Coronary artery (tissue), 2 donors: ENCODE measurements at regions not wholly inside any gene's neighbourhood (a gene's known extent, or its start where the extent isn't known, plus 50 kb on each side); places are given as distances from the start of the nearest gene placed in this dataset.
A peak's percentile ranks its signal among the peaks of the same experiment; 100 is the strongest.

Experiments used
- DNase-seq: peaks from one replicate; pipeline ENCODE4 v3.0.0-alpha.2; 2017; ENCODE audit warnings: low spot score
- H3K27ac ChIP-seq, 2 donors: fragments of 200-600 bp; sonication (generic); one replicate each; pipeline ENCODE4 v1.5.1; 2016 to 2019
- H3K4me3 ChIP-seq: fragments of 200-600 bp; sonication (generic); 2 replicates; pipeline ENCODE4 v1.5.1; 2016; ENCODE audit warnings: mild to moderate bottlenecking, moderate library complexity
- TF ChIP-seq, protein P1 (sequence below): fragments of 200-600 bp; sonication (generic); IDR thresholded peaks from one replicate; pipeline ENCODE4 v1.5.1; 2019; ENCODE audit warnings: antibody characterized with exemption

DNA sequence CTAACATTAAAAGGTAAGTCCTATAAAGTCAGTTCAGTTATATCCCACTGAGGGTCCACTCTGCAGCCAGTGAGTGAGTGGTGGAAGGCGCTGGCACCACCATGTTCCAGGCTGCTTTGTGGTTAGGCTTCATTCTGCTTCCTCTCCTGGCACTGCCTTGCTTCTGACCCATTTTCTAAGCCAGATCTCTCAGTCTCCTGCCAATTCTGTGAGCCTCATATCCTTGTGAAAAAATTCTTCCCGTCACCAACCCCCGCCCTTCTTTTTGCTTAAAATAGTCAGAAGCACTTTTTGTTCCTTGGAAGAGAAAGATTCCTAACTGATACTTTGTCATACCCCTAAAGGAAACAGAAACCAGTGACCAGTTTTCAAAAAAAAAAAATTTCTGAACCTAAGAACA, 139.8 kb upstream of the NCK2 start:
- Histone ChIP-seq H3K4me3 (no peak overlapping the region), H3K27ac (peak overlapping the region; percentile 68 to 72)
- peak; percentile 86 for DNase-seq
- TF ChIP-seq, protein P1, sequence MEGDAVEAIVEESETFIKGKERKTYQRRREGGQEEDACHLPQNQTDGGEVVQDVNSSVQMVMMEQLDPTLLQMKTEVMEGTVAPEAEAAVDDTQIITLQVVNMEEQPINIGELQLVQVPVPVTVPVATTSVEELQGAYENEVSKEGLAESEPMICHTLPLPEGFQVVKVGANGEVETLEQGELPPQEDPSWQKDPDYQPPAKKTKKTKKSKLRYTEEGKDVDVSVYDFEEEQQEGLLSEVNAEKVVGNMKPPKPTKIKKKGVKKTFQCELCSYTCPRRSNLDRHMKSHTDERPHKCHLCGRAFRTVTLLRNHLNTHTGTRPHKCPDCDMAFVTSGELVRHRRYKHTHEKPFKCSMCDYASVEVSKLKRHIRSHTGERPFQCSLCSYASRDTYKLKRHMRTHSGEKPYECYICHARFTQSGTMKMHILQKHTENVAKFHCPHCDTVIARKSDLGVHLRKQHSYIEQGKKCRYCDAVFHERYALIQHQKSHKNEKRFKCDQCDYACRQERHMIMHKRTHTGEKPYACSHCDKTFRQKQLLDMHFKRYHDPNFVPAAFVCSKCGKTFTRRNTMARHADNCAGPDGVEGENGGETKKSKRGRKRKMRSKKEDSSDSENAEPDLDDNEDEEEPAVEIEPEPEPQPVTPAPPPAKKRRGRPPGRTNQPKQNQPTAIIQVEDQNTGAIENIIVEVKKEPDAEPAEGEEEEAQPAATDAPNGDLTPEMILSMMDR = no peak

DNA sequence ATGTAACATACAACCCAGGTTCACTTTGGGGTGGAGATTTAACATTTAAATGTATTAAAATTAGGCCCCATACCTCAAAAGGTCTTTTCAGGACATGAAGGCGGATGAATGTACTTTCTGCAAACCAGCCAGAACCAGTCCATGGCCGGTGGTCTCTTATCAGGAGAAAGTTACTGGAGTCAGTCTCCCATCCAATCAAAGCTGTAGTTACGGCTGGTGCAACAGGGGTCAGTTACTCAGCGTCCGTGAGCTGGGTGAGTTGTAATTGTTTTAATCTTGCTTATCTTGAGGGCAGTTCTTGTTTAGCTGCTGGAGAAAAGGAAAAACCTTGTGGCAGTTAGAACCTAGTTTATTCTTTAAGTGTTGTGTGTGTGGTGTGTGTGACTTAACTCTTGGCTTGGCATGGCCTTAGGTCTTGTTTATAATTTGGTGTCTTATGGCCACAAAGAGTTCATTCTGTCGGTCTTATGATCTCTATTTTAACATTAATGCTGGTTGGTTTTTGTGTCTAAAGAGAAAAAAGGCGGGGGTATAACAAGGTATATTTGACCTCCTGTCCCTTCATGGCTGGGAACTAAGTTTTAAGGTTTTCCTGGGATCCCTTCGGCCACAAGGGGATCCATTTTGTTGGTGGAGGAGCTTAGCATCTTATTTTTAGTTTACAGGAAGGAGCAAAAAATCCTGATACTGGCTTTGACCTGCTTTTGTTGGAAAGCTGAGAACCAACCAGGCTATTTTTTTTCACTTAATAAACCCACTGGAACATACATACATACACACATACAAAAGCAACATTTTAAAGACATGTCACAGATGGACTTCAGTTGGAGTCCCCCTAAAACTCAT, 143.5 kb upstream of the NCK2 start:
- DNase-seq = no peak
- TF ChIP-seq, protein P1 = no peak
- Histone ChIP-seq H3K4me3 (no peak overlapping the region), H3K27ac (no peak overlapping the region)

DNA sequence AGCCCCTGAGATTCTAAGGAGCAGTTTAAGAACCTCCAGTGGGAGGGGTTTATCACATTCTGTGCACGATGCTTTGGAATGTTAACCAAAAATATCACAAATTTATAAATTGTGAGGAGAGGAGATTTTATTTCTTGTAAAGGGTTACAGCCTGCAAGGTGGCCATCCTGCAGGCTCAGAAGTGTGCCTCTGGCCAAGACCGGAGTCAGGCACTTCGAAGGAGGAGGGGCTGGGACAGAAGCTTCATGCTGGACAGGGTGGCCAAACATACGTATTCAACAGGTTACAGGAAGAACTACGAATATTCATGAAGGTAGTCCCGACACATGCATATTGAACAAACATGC, 144.1 kb upstream of the NCK2 start:
- Histone ChIP-seq H3K4me3 (no peak overlapping the region), H3K27ac (no peak overlapping the region)
- TF ChIP-seq, protein P1 = no peak
- no peak for DNase-seq

DNA sequence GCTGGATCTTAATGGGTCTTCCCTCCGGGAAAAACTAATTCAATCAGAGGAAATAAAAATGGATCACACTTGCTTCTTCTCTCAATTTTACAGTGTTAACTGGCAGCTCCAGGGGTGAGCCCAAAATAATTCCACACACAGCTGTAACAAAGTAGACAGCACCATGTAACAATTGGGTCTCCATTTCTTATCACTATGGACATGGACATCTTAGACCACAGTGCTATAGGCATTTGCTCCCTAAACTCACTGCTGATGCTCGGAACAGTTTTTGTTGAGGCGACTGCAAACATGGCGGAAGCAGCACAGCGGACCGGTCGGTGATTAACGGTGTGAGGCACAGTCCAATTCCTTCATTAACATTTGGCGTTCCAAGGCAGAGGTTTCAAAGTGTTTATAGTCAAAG, 144.7 kb upstream of the NCK2 start:
- Histone ChIP-seq H3K4me3 (no peak overlapping the region), H3K27ac (no peak overlapping the region)
- TF ChIP-seq, protein P1 = no peak
- no peak for DNase-seq

DNA sequence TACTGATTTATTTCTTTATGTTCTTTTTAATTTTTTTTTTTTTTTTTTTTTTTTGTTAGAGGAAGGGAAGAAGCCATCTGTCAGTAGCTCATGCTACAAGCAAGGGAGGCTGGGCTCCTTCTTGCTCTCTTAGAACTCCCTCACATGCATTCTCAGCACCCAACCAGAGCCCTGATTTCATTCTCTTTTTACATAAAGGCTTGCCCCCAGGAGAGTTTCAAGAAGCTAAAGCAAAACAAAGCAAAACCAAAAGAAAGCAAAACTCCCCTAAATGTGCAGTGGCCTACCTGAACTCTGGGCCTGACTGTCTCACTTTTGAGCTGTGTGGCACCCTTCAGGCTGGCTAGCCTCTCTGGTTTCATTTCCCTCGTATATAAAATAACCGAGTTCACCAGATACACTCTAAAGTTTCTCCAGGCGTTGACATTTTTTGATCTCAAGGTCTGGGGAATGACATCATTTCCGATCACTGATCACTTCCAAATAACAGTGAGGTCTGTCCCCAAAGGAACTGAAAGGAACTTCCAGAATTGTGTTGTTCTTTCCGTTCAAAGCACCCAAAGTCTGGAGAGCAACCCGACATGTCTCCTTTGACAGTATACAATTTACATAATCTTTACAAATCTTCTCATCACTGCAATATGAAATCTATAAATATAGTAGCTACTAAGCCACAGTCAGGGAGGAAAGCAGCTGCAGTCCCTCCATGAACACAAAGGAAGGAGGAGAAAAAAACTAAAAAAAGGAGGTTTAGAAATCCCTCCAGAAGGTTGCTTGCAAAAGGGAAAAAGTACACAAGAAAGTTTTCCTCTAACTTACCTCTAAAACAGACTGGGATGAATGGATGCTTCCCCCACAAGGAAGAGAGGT, 145.6 kb upstream of the NCK2 start:
- TF ChIP-seq, protein P1 = no peak
- H3K4me3 ChIP-seq = no peak overlapping the region
- no peak for DNase-seq
- no peak overlapping the region for H3K27ac ChIP-seq

DNA sequence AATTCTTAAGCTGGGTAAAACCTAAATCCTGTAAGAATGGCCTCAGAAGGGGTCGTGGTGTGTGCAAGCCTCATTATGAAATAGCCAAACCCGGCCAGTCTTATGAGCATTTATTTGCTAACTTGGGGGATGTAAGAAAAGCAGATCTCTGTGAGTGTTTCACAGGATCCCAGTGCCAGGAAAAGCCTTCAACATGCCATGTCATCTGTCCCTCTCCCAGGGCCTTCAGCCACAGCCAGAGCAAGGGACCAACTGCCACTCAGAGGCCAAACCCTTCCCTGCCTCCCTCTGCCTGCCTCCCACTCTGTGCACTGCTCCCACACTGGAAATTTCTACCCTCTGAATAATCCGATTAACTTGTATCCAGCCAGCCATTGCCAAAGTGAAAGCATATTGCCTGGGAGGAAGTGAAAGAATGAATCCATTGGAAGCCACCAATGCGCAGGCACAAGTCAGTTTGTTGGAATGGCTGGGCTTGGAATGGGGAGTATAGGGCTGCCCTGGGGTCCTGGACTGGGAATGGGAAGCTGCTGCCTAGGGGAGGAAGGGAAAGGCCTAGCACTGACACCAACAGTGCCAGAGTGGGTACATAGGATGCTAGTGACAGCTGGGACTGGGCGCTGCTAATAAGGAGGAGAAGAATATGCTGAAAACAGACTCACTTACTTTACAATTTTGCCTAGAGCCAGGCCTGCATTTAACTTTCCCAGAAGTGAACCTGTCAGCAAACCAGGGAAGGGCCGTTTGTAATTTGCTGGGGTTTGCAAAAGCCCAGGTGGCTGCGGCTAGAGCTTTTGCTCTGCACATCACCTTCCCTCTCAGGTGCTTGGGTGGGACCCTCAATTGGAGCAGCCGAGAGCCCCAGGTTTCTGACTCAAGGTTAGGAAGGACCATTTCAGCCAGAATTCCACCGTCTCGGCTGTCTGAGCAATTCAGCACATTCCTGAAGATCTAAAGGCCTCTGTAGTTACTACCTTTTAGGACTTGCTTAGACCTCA, 146.6 kb upstream of the NCK2 start:
- no peak for DNase-seq
- peak overlapping the region; percentile 29 to 66 for H3K27ac ChIP-seq

More for the DNA sequence above, 146.6 kb upstream of the NCK2 start:
- TF ChIP-seq, protein P1 = no peak
- H3K4me3 ChIP-seq = peak overlapping the region; percentile 11
